HG02943 (cell line): ENCODE measurements at regions not wholly inside any gene's neighbourhood (a gene's known extent, or its start where the extent isn't known, plus 50 kb on each side); places are given as distances from the start of the nearest gene placed in this dataset.
A peak's percentile ranks its signal among the peaks of the same experiment; 100 is the strongest.

ENCODE experiments used
- ATAC-seq: cut with Tn5 transposase; IDR thresholded peaks from one replicate; pipeline ENCODE4 v1.9.1; 2021; ENCODE audit warnings: mild to moderate bottlenecking, low read depth, moderate library complexity; ENCODE audit not compliant: unreplicated experiment

- ATAC-seq, result peak; percentile 65
These were observed 201.2 kb upstream of the NFE2L3 start for GRCh38 chr7:25950488-25951413.

DNA sequence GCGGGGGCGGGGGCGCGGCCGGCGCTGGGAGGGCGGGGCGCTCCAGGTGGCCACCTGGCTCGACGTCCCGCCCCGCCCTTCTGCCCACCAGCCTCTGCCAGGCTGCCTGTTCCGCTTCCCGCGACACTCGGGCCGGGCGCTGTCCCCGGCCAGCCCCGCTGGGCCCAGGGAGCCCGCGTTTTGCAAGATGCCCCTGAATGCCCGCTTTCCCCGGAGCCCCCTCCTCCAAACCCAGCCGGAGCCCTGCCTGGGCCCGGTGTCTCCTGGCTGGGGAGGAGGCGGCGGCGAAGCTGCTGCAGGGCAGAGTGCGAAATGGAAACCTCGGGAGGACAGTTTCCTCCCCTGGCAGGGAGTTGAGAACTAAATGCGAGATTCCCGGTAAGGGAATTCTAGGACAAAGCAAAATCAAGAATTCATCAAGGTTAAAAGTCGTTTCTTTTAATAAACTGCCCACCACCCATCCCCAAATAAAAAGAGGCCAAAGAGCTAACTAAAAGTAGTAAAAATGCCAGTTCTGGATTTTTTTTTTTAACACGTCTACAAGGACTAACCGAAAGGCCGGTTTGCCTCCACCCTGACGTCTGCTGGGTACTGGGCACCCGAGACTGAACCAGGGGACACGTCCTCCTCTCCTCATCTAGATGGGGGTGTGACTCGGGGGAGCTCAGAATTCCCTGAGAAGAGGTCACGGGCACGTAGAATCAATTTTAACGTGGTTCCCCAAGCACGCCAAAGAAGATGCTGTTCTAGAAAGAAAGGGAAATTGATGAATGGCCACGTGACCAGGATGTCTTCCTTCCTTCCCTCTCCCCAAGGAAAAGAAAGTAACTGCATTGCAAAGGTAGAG lies 200.4 kb upstream of the NFE2L3 start:
- ATAC-seq, result peak; percentile 54

- no peak for ATAC-seq
These were observed 199.5 kb upstream of the NFE2L3 start for GRCh38 chr7:25952261-25953057.

DNA sequence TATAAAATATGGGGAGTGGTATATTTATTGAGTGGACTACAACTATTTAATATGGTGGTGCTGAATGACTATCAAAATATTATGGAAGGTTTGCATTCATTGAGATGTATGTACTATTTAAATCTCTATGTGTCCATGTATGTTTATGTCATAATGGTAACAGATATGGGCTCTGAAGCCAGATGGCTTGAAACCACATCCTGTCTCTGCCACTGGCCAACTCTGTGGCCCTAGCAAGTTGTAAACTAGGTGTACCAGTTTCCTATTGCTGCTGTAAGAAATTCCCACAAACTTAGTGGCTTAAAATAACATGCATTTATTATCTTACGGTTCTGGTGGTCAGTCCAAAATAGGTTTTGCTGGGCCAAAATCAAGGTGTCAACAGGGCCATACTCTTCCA lies 198.1 kb upstream of the NFE2L3 start:
- ATAC-seq, result no peak

DNA sequence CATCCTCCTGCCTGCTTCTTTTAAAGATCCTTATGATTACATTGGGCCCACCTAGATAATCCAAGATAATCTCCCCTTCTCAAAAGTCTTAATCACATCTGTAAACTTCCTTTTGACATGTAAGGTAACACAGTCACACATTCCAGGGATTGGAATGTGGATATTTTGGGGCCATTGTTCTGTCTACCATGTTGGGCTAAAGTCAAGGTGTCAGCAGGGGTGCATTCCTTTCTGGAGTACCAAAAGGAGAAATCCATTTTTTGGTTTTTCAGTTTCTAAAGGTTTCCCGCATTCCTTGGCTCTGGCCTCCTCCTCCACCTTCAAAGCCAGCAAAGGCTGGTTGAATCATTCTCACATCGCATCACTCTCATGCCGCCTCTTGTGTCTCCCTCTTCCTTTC lies 197.6 kb upstream of the NFE2L3 start:
- no peak for ATAC-seq

DNA sequence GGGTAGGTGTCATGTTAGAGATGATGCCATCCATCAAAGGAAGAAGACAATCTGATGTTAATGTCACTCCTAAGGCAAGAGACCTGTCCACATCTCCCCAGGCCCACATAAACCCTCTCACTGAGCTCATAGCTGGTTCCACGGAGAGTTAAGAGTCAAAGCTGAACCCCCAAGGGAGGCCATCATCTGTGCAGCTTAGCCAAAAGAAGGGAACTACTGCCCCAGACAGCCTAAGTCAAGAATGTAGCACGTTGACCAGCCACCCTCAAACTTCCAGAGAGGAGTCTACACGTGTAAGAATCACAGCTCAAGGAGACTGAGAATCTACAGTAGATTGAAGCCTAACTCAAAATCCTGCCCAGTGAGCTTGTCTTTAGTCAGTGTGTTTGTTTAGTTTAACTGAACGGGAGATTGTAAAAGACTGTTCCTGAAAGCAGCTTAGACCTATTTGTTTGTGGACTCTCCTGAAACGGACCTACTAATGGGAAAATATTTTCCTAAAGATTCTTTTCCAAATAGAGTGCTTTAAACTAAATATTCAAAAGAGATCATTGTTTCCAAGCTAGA lies 192.7 kb upstream of the NFE2L3 start:
- ATAC-seq, result no peak

- ATAC-seq, result no peak
These were observed 188.3 kb upstream of the NFE2L3 start for GRCh38 chr7:25963733-25964132.

DNA sequence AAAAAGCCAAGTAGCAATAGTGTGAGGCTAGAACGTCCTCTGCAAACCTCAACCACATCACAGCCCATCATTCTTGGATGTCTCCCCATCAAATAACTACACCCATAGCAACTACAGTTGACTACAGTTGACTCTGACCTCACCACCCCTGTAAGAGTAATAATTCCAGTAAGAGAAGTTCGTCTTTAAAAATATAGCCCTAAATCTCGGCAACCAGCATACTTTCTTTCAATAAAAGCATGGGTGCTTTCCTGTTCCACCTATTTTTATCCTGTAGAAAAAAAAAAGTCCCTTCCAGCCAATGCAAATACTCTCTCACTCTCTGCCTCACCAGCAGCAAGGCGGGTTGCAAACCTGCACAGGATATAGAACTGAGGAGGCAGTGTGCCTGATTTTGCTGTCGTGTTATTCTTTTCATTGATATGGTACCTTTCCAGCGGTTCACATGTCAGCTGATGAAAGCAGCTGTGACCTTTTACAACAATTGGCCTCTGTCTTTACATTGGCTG lies 187.5 kb upstream of the NFE2L3 start:
- ATAC-seq, result no peak

DNA sequence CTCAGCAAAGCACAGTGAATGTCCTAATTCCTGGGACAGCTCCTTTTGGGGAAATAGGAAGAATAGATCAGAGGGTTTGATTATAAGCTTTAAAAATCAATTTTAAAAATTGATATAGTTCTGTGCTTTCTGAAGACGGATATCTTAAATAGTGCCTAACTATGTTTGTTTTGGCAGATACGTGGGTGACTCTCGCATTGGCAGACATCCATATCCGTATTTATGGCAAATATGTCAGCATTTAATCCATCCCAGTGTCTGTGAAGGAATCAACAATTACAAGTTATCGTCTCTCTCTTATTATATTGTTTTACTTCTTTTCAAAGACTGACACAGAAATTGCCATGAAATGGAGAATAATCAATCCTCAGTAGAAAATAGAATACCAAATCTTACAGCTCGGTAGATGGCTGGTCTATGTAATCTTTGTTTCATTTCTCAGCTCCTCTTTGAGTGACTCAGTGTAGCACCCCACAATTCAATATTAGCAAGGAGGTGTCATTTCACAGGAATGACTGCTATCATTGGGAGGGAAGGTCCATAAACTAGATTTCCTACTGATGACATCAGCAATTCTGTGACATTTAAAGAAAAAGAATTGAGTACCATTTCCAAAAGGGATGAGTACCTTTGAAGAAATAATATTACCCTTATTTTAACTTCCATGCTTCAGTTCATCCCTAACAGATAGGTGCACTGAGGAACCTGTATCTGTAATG lies 186.4 kb upstream of the NFE2L3 start:
- no peak for ATAC-seq

DNA sequence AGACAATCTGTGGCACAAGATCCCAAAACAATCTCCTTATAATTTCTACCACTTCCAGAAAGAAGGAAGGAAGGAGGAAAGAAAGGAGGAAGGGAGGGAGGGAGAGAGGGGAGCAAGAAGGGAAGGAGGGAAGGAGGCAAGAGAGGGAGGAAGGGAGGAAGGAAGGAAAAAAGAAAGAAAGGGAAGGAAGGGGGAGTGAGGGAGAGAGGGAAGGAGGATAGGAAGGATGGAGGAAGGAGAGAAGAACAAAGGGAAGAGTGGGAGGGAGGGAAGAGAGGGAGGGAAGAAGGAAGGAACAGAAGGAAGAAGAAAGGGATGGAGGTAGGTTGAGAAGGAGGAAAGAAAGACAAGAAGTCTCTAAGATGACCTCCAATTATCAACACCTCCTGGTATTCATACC lies 185.5 kb upstream of the NFE2L3 start:
- no peak for ATAC-seq

- peak; percentile 34 for ATAC-seq
These were observed 184.5 kb upstream of the NFE2L3 start for GRCh38 chr7:25967278-25968204.

GRCh38 chr7:25968205-25968993 lies 183.6 kb upstream of the NFE2L3 start:
- peak; percentile 71 for ATAC-seq

GRCh38 chr7:25970356-25970755 lies 181.6 kb upstream of the NFE2L3 start:
- ATAC-seq, result no peak

GRCh38 chr7:25970911-25971310 lies 181.1 kb upstream of the NFE2L3 start:
- ATAC-seq, result no peak

- ATAC-seq, result no peak
These were observed 175.4 kb upstream of the NFE2L3 start for GRCh38 chr7:25976630-25977029.

DNA sequence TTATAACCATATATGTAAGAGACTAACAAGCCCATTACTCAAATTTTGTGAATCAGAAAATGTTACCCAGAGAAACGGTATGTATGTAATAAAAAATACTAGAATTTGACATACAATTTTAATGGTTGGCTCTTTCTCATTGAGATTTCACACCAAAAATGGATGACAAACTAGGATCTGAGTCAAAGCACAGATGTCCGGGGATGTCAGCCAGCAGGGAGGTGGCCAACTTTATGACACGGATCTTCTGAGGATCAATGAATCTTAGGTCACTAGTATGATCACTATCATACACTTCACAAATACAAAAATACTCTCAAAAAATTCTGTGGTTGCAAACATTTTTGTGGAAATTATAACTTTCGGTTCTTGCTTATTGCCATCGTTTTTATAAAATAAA lies 173.5 kb upstream of the NFE2L3 start:
- ATAC-seq, result no peak

GRCh38 chr7:25979605-25980004 lies 172.4 kb upstream of the NFE2L3 start:
- ATAC-seq, result no peak

- no peak for ATAC-seq
These were observed 169.3 kb upstream of the NFE2L3 start for GRCh38 chr7:25982684-25983083.
